Pancreas (tissue), 10 donors: ENCODE measurements at regions not wholly inside any gene's neighbourhood (a gene's known extent, or its start where the extent isn't known, plus 50 kb on each side); places are given as distances from the start of the nearest gene placed in this dataset.

Experiments
- ATAC-seq, 4 donors: fragments of 200-7000 bp; cut with Tn5 transposase; one replicate each; pipeline versions ENCODE4 v1.8.0 to v1.9.1; 2020; ENCODE audit warnings: mild to moderate bottlenecking in 4 of 4, moderate library complexity in 4 of 4
- DNase-seq, 6 donors: peaks; one replicate each; pipeline ENCODE4 v3.0.0-alpha.2; 2020
- FAIRE-seq: peaks from 2 replicates; lab custom pipeline; 2012; peaks lifted over from hg19 to GRCh38; lab: Jason Lieb, UNC
- H3K27ac ChIP-seq, 4 donors: fragments of 200-600 bp; sonication (generic); 1 replicate in 3 of 4; 2 replicates in 1 of 4; pipeline versions ENCODE4 v1.5.0 to v1.8.0; 2020
- H3K27me3 ChIP-seq, 4 donors: fragments of 200-600 bp; one replicate each; pipeline ENCODE4 v1.8.0; 2021
- H3K36me3 ChIP-seq, 3 donors: fragments of 200-600 bp; sonication (generic) in 1 of 3; one replicate each; pipeline versions ENCODE4 v1.5.0 to v1.8.0; 2020 to 2021
- H3K4me1 ChIP-seq, 3 donors: fragments of 200-600 bp; one replicate each; pipeline ENCODE4 v1.8.0; 2021
- H3K4me3 ChIP-seq, 4 donors: fragments of 200-600 bp; sonication (generic) in 2 of 4; one replicate each; pipeline versions ENCODE4 v1.5.0 to v1.8.0; 2020 to 2021
- H3K9me3 ChIP-seq, 4 donors: fragments of 200-600 bp; one replicate each; pipeline ENCODE4 v1.8.0; 2021
- CTCF ChIP-seq, 4 donors: fragments of 200-600 bp; sonication (generic) in 3 of 4; IDR thresholded peaks; one replicate each; pipeline versions ENCODE4 v1.5.0 to v1.8.0; 2021; ENCODE audit warnings: antibody characterized with exemption in 4 of 4
- WGBS, 2 donors: extraction: QIAGEN DNeasy Blood & Tissue Kit; methylation state at CpG; one replicate each; pipeline ENCODE4 v1.1.7; 2013; 5-methylcytosine and 5-hydroxymethylcytosine counted together
- intact Hi-C, 3 donors: fragments of 100-400 bp; cut with DNase I; formaldehyde crosslinking; loops; one replicate each; pipeline versions ENCODE4 v1.11.1 to v1.14.2; 2022
- donor health status: healthy with polysubstance abuse.
- donor health status: DM: no; HTN: no; CAD: no; lungs with moderate emphysema.
- donor health status: DM: no; HTN: no; CAD: no.
- donor health status: control.
- donor health status: control.
- donor health status: Bipolar disorder and iron deficiency.
- donor health status: DM: yes; HTN: yes; CAD: no.
- donor health status: DM: no; HTN: no; CAD: no.
- donor health status: DM: no; HTN: no; CAD: no.
- donor health status: DM: yes; HTN: yes; CAD: no.

- no peak for ATAC-seq
- no peak overlapping the region for H3K27ac ChIP-seq
- no peaks in the 10 kb centered on the region for H3K9me3 ChIP-seq
- no peak for FAIRE-seq
- no peaks in the 10 kb centered on the region for H3K4me1 ChIP-seq
- no peak for TF ChIP-seq CTCF (IDR thresholded peaks at IDR 0.05)
- H3K4me3 ChIP-seq = no peak overlapping the region
- H3K27me3 ChIP-seq = no peaks in the 10 kb centered on the region
- H3K36me3 ChIP-seq = no peaks in the 10 kb centered on the region
- no peak for DNase-seq
- intact Hi-C loops = loop anchor here in 1 of 3 donors (10.0 kb wide), 1 partner anchor 358 kb away; no protein-coding TSS in a partner anchor
Measured at GRCh38 chr4:84167093-84167492, 332.0 kb downstream of the NKX6-1 start.

- DNase-seq (no peak), FAIRE-seq (no peak), ATAC-seq (no peak)
- Histone ChIP-seq H3K4me1 (no peaks in the 10 kb centered on the region), H3K27me3 (no peaks in the 10 kb centered on the region), H3K9me3 (no peaks in the 10 kb centered on the region), H3K27ac (no peak overlapping the region), H3K4me3 (no peak overlapping the region), H3K36me3 (no peaks in the 10 kb centered on the region)
- TF ChIP-seq CTCF (IDR thresholded peaks at IDR 0.05) = no peak
- intact Hi-C loops = loop anchor here in 1 of 3 donors (10.0 kb wide), 1 partner anchor 358 kb away; no protein-coding TSS in a partner anchor
- WGBS, 2 donors = 93 to 94% methylated on average over 1 of the region's 1 CpG
Measured at GRCh38 chr4:84166486-84166885, 332.6 kb downstream of the NKX6-1 start.

GRCh38 chr4:84164201-84164600 is 334.9 kb downstream of the NKX6-1 start:
- no peak for DNase-seq
- 81 to 82% methylated on average over 4 of the region's 4 CpGs for WGBS, 2 donors
- no peak overlapping the region for H3K4me3 ChIP-seq
- no peak for TF ChIP-seq CTCF (IDR thresholded peaks at IDR 0.05)
- no peak overlapping the region for H3K27ac ChIP-seq
- H3K4me1 ChIP-seq = no peaks in the 10 kb centered on the region
- H3K36me3 ChIP-seq = no peaks in the 10 kb centered on the region
- H3K9me3 ChIP-seq = no peaks in the 10 kb centered on the region
- H3K27me3 ChIP-seq = no peaks in the 10 kb centered on the region
- intact Hi-C loops = loop anchor here in 1 of 3 donors (10.0 kb wide), 1 partner anchor 361 kb away; no protein-coding TSS in a partner anchor
- FAIRE-seq = no peak
- ATAC-seq = no peak

GRCh38 chr4:84159762-84160161 is 339.3 kb downstream of the NKX6-1 start:
- Histone ChIP-seq H3K9me3 (no peaks in the 10 kb centered on the region), H3K4me1 (no peaks in the 10 kb centered on the region), H3K4me3 (no peak overlapping the region), H3K36me3 (no peaks in the 10 kb centered on the region), H3K27ac (no peak overlapping the region), H3K27me3 (no peaks in the 10 kb centered on the region)
- TF ChIP-seq CTCF (IDR thresholded peaks at IDR 0.05) = no peak
- intact Hi-C loops = loop anchor here in 1 of 3 donors (10.0 kb wide), 1 partner anchor 365 kb away; no protein-coding TSS in a partner anchor
- DNase-seq (no peak), ATAC-seq (peak in 2 of 4 donors; percentile 42 to 63), FAIRE-seq (no peak)
- WGBS, 2 donors = 18 to 22% methylated on average over 5 of the region's 5 CpGs

GRCh38 chr4:84158670-84159069 is 340.4 kb downstream of the NKX6-1 start:
- Histone ChIP-seq H3K36me3 (no peaks in the 10 kb centered on the region), H3K27ac (no peak overlapping the region), H3K27me3 (no peaks in the 10 kb centered on the region), H3K9me3 (no peaks in the 10 kb centered on the region), H3K4me1 (no peaks in the 10 kb centered on the region), H3K4me3 (no peak overlapping the region)
- no peak for FAIRE-seq
- DNase-seq = no peak
- TF ChIP-seq CTCF (IDR thresholded peaks at IDR 0.05) = no peak
- intact Hi-C loops = no loop called here
- 12 to 15% methylated on average over 5 of the region's 5 CpGs for WGBS, 2 donors
- peak in 3 of 4 donors; percentile 34 to 67 (median 64) for ATAC-seq
